HTR-8/SVneo (cell line): ENCODE measurements at regions not wholly inside any gene's neighbourhood (a gene's known extent, or its start where the extent isn't known, plus 50 kb on each side); places are given as distances from the start of the nearest gene placed in this dataset.

Source experiments
- DNase-seq: peaks from one replicate; pipeline ENCODE4 v3.0.0; 2011; ENCODE audit warnings: low spot score, mixed read lengths; ENCODE audit not compliant: insufficient read length
- FAIRE-seq: peaks from 2 replicates; lab custom pipeline; 2011; peaks lifted over from hg19 to GRCh38; lab: Jason Lieb, UNC

DNA sequence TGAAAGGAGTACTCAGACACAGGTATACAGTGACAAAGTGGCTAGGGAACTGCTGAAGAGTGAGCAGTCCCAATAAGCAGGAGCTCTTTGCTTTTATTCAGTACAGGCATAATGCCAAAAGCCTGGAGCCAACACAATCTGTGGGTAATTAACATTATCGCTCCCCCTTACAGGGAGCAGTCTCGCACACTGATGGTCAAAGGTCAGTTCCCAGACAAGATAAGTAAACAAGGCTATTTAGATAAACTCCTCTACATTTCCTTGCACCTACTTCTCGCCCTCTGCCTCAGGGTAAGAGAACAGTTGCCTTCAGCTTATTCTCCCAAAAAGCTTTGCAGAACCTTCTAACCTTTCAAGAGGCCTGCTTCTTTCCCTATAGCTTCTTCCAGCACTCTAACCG, 73.9 kb upstream of the TAF9B start:
- FAIRE-seq = no peak
- DNase-seq = no peak

DNA sequence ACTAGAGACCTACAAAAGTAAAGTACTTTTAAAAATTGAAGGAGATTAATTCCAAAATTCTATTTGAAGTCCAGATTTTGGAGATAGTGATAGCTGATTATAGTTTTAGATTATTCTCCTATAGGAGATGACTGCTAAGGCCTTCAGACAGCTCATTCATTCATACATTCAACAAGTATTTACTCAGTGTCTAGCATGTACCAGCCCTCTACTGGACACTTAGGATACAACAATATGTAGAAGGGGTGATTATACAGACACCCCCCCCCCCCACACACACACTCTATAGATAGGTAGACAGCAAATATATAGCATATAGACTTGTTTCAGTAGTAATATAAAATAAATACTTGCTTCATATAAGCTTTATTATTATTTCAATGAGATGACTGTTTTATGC, 60.4 kb upstream of the TAF9B start:
- FAIRE-seq = no peak
- DNase-seq = peak; percentile 10
